ENCODE measurements at regions not wholly inside any gene's neighbourhood (a gene's known extent, or its start where the extent isn't known, plus 50 kb on each side); places are given as distances from the start of the nearest gene placed in this dataset.

DNA sequence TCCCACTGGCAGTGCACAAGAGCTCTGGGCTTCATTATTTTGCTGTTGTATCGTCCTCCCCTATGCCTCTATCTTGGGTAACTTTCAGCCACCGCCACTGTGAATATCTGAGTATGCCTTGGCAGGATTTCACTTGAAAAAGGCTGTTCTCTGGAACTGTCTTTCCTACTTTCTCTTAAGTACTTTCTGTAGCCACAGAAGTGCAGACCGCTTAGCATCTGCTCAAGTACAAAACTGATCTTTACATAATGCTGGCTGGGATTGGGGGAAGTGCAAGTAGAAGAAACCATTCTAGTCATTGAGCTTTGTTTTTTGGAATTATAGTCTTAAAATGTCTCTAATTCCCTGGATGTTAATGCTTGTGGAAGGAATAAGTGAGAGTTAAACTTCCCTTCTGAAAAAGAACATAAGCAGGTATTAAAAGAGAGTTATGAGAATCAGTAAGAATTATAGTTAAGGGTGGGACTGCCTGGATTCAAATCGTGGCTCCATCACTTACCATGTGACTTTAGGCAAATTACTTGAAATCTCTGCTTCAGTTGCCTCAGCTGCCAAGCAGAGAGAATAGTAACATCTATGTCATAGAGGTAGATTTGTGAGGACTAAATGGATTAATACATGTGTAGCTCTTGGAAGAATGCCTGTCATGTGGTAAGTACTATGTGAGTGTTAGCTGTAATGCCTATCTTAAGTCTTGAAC is 77.5 kb downstream of the MID1IP1 start:
- TF ChIP-seq TAF1 (IDR thresholded peaks at IDR 0.05; ENCODE audit: low read depth) (no peak), TEAD4 (IDR thresholded peaks at IDR 0.05) (no peak), EP300 (IDR thresholded peaks at IDR 0.05; ENCODE audit: borderline replicate concordance) (no peak), FOXM1 (IDR thresholded peaks at IDR 0.05; ENCODE audit: borderline replicate concordance, low read depth) (no peak), YY1 (IDR thresholded peaks at IDR 0.05; ENCODE audit: low read depth) (no peak)

Measured in Ishikawa (cell line).